WERI-Rb-1 (cell line): ENCODE measurements at regions not wholly inside any gene's neighbourhood (a gene's known extent, or its start where the extent isn't known, plus 50 kb on each side); places are given as distances from the start of the nearest gene placed in this dataset.

ENCODE experiments used
- DNase-seq: peaks from one replicate; pipeline ENCODE4 v3.0.0-alpha.2; 2020
- H3K27ac ChIP-seq: fragments of 250-450 bp; sonication (Bioruptor Pico); 2 replicates; pipeline ENCODE4 v1.5.1; 2020; ENCODE audit warnings: mild to moderate bottlenecking, moderate library complexity
- H3K27me3 ChIP-seq: fragments of 250-450 bp; sonication (Bioruptor Pico); 2 replicates; pipeline ENCODE4 v1.5.1; 2021; ENCODE audit warnings: mild to moderate bottlenecking, low read depth, moderate library complexity; ENCODE audit not compliant: insufficient read depth, severe bottlenecking
- H3K36me3 ChIP-seq: fragments of 250-450 bp; sonication (Bioruptor Pico); 2 replicates; pipeline ENCODE4 v1.5.1; 2020; ENCODE audit warnings: mild to moderate bottlenecking, moderate library complexity
- H3K4me3 ChIP-seq: 2 replicates; pipeline ENCODE4 v1.5.1; 2011; ENCODE audit warnings: low read depth, mild to moderate bottlenecking, control low read depth, low read length
- H3K9me3 ChIP-seq: fragments of 250-450 bp; sonication (Bioruptor Pico); 2 replicates; pipeline ENCODE4 v1.5.1; 2021; ENCODE audit warnings: mild to moderate bottlenecking, moderate library complexity; ENCODE audit not compliant: severe bottlenecking
- TF ChIP-seq, protein P1 (sequence below): IDR thresholded peaks from 2 replicates; pipeline ENCODE4 v1.5.1; 2011; ENCODE audit warnings: low read depth, mild to moderate bottlenecking, control low read depth, inconsistent platforms, low read length

DNA sequence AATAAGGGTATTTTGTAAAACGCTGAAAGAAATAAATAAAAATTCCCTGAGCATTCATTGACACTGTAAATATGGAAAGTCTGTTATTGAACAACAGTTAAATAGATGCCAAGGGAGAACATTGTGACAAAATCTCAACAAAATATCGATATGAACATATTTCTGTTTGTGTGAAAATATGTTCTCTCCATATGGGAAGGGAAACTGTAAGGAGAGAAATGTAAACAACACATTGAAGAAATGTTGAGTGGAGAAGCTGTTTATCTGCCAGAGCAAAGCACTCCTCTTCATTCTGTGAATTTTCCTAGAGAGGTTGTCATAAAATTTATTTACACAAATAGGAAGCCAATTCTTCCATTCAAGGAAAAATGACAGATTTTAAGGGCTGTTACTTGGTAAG lies 57.1 kb upstream of the EOMES start:
- no peaks in the 10 kb centered on the region for H3K27me3 ChIP-seq
- no peak for DNase-seq
- TF ChIP-seq, protein P1, sequence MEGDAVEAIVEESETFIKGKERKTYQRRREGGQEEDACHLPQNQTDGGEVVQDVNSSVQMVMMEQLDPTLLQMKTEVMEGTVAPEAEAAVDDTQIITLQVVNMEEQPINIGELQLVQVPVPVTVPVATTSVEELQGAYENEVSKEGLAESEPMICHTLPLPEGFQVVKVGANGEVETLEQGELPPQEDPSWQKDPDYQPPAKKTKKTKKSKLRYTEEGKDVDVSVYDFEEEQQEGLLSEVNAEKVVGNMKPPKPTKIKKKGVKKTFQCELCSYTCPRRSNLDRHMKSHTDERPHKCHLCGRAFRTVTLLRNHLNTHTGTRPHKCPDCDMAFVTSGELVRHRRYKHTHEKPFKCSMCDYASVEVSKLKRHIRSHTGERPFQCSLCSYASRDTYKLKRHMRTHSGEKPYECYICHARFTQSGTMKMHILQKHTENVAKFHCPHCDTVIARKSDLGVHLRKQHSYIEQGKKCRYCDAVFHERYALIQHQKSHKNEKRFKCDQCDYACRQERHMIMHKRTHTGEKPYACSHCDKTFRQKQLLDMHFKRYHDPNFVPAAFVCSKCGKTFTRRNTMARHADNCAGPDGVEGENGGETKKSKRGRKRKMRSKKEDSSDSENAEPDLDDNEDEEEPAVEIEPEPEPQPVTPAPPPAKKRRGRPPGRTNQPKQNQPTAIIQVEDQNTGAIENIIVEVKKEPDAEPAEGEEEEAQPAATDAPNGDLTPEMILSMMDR, result no peak
- H3K9me3 ChIP-seq, result no peaks in the 10 kb centered on the region
- no peaks in the 10 kb centered on the region for H3K36me3 ChIP-seq
- H3K27ac ChIP-seq, result no peak overlapping the region
- H3K4me3 ChIP-seq, result no peak overlapping the region

- no peak overlapping the region for H3K27ac ChIP-seq
- H3K9me3 ChIP-seq, result no peaks in the 10 kb centered on the region
- H3K27me3 ChIP-seq, result no peaks in the 10 kb centered on the region
- TF ChIP-seq, protein P1, result no peak
- H3K36me3 ChIP-seq, result no peaks in the 10 kb centered on the region
- DNase-seq, result no peak
- no peak overlapping the region for H3K4me3 ChIP-seq
Measured at GRCh38 chr3:27789420-27789819, 67.3 kb upstream of the EOMES start.

DNA sequence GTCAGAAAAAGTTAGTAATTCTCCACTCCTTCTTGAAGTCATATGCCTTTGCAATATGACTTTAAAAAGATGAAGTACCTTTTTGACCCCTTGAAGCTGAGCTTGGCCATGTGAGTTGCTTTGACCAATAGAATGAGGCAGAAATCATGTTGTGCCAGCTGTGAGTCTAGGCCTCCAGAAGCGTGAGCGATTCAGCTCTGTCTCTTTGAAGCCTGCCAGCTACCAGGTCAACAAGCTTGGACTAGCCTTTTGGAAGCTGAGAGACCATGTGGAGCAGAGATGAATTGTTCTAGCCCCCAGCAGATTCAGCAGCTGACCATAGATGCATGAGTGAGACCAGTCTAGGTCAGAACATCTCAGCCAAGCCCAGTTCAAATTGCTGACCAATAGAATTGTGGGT lies 69.8 kb upstream of the EOMES start:
- no peaks in the 10 kb centered on the region for H3K27me3 ChIP-seq
- H3K9me3 ChIP-seq, result no peaks in the 10 kb centered on the region
- H3K36me3 ChIP-seq, result no peaks in the 10 kb centered on the region
- no peak overlapping the region for H3K4me3 ChIP-seq
- no peak for DNase-seq
- TF ChIP-seq, protein P1, result no peak
- H3K27ac ChIP-seq, result no peak overlapping the region

DNA sequence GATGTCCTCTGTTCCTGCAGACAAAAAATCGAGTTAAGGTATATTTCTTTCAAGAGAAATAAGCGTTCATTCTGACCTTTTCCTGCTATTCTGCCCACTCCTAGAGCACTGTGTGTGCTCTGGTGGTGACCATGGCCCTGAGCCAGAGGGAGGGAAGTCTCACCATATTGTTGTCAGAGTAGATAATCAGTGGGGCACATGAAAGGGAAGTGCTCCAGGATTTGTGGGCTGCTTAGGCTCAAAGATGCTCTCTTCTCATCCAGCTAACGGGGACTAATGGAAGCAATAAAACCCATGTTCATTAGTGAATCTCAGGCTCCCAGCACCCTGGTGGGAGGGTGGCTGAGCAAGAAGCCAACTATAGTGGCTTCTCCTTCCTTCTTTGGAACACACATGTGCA lies 70.7 kb upstream of the EOMES start:
- Histone ChIP-seq H3K4me3 (no peak overlapping the region), H3K27me3 (no peaks in the 10 kb centered on the region), H3K27ac (no peak overlapping the region), H3K9me3 (no peaks in the 10 kb centered on the region), H3K36me3 (no peaks in the 10 kb centered on the region)
- TF ChIP-seq, protein P1, result no peak
- DNase-seq, result no peak

DNA sequence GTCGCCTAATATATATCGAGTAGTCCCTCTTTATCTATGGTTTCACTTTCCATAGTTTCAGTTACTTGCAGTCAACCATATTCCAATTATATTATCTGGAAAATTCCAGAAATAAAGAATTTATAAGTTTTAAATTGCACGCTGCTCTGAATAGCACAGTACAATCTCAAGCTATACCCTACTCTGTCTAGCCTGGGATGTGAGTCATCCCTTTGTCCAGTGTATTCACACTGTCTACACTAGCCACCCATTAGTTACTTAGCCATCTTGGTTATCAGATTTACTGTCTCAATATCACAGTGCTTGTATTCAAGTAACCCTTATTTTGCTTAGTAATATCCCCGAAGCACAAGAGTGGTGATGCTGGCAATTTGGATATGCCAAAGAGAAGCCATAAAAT lies 72.1 kb upstream of the EOMES start:
- TF ChIP-seq, protein P1, result no peak
- Histone ChIP-seq H3K27ac (no peak overlapping the region), H3K36me3 (no peaks in the 10 kb centered on the region), H3K4me3 (no peak overlapping the region), H3K27me3 (peaks cover under 1% of the 10 kb centered on the region), H3K9me3 (no peaks in the 10 kb centered on the region)
- no peak for DNase-seq

DNA sequence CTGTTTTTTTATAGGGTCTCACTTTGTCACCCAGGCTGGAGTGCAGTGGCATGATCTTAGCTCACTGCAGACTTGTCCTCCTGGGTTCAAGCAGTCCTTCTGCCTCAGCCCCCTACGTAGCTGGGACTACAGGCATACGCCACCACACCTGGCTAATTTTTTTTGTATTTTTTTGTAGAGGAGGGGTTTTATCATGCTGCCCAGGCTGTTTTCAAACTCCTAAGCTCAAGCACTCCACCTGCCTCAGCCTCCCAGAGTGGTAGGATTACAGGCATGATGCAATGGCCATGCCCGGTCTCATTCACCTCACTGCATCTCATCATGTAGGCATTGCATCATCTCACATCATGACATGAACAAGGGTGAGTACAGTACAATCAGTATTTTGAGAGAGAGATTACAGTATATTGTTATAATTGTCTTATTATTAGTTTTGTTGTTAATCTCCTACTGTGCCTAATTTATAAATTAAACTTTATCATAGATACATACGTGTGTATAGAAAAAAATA lies 74.3 kb upstream of the EOMES start:
- Histone ChIP-seq H3K4me3 (no peak overlapping the region), H3K27me3 (peaks cover 4% of the 10 kb centered on the region), H3K27ac (no peak overlapping the region), H3K36me3 (no peaks in the 10 kb centered on the region), H3K9me3 (no peaks in the 10 kb centered on the region)
- TF ChIP-seq, protein P1, result no peak
- no peak for DNase-seq
